Epidermal melanocyte (primary cell): ENCODE measurements at regions not wholly inside any gene's neighbourhood (a gene's known extent, or its start where the extent isn't known, plus 50 kb on each side); places are given as distances from the start of the nearest gene placed in this dataset.

Source experiments
- DNase-seq: peaks from one replicate; pipeline ENCODE4 v3.0.0; 2011; ENCODE audit warnings: low spot score; ENCODE audit not compliant: insufficient read length

DNA sequence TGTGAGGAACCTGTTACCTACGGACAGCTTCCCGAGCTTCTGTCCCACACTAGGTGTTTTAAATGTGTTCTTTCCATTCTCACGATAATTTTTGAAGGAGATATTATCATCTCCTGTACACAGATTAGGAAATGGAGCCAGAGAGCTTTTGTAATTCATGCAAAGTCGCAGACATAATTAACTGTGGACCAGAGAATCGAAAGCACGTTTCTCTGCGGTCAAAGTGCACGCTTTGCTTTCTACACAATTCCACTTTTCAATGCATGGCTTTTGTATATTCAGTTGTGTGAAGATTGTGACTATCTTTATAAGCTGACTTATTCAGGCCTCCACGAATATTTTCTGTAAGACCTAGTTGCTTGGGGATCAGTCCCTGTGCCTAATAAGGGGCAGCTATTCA lies 81.7 kb upstream of the SLC10A2 start:
- DNase-seq: no peak

DNA sequence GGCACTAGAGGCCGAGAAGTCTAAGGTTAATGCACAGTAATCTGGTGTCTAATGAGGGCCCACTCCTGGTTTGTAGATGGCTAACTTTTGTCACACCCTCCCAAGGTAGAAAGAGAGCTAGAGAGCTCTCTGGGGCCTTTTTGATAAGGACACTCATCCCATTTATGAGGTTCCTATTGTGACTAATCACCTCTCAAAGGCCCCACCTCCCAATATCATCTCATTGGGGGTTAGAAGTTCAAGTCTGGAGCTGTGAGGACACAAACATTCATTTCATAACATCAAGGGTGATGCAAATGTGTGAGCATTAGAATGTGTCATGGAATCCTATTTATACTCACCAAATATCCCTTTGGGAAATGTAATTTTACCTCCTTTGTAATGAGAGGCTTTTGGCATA lies 79.2 kb upstream of the SLC10A2 start:
- DNase-seq: no peak

DNA sequence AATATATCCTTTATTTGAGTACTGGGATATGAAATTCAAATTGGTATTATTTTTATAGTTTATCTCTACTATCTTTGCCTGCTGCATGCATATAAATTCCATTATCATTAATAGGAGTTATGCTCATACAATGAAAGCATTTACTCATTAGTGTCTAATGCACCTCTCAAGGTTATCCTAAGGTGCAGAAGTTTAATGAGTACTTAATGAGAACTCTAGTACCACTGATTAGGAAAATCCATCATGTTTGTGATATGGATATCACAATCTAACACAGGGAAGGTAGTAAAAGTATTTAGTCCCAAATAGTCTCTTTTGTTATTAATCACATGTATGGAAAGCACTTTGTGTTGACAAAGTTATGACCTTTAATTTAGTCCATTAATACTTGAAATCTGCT lies 77.2 kb upstream of the SLC10A2 start:
- DNase-seq: no peak

DNA sequence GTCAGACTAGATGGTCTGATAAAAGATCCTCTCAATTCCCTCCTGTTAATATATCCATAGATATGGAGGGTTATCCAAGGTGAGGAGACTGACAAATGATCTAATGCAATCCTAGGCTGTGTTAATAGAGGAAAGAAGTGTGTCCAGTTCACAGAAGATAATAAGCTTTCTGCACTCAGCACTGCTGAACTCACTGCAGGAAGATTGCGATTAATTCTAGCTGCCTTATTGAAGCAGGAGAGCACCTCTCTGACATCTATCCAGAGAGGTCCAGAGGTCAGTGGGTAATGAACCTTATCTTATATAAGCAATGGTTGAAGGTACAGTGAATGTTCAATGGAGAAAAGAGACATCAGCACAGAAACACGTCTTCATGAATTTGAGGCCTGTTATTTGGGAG lies 75.9 kb upstream of the SLC10A2 start:
- no peak for DNase-seq

DNA sequence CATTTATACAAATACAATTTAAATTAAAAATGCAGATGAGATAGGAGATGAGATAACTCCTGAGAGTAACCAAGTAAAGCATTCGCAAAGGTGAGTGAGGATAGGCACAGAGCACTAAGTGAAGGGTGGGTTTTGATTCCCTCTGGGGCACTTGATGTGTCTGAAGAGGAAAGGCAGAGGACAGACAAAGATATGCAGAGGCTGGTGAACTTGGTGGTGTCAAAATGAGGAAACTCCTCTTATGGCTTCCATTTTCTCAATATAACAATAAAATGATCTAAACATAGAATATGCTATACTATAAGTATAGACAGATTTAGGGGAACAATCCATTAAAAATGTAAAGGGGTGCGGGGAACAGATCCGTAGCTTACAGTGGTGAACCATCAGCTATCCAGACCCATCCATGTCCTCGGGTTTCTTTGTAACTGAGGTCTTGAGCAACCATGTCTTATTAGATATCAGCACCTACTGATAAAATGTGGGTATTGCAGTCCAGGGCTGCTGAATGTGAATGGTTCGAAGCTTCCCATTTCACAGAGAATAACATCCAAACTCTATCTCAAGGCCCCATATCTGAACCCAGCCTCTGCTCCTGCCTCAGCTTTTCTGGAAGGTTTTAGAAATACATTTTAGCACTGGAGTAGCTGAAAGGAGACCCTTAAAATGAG lies 73.9 kb upstream of the SLC10A2 start:
- DNase-seq: peak; percentile 46

DNA sequence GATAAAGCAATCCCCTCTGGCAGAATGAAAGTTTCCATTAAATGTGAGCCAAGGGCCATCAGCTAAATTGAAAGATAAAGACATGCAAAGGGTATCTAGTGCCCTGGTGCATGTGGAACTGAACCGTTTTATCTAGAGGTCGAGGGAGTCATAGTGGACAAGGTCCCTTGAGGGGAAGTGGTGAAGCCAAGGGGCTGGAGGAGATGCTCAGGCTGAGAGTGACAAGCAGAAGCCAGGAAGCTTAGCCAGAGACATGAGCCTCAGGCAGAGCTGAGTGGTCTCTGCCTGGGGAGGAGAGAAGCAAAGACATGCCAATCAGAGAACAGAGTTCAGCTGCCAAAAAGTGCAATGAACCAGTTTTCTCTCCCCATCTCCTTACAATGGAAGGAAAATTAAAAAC lies 68.1 kb upstream of the SLC10A2 start:
- no peak for DNase-seq

DNA sequence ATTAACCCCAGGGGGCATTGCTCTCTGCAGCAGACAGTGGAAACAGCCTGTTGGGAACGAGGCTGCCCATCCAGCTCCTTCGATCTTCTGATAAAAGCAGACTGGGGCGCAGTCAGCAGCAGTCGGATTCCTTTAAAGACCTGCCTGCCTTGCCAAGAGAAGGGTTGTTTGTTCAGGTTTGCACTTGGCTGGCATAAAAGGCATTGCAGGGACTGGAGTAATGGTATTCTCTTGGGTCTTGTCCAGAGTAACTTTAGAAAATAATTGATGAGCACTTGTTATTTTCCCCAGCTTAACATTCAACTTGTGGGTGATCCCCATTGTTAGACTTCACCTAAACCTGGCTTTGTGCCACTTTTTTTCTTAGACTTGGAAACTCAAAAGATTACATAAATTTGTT lies 67.3 kb upstream of the SLC10A2 start:
- no peak for DNase-seq

DNA sequence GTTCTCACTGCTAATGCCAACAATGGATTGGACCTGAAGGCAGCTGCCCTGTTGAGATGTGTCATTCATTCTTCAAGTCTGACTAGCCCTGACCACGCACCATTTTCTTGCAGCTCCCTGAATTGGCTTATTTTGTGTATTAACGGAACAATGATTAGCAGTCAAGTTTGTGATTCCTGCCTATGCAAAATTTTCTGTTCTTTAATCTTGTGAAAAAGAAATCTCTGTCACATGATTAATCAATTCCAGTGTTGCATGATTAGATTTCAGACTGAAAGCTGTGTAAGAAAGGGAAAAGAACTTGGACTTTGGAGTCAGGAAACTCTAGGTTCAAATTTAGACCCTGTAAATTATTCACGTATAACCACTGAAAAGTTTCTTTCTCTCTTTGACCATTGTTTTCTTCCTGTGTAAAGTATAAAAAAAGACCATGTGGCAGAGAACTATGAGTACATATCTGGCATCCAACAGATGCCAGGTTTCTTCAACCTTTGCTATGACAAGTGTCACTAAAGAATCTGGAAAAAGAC lies 64.5 kb upstream of the SLC10A2 start:
- no peak for DNase-seq

DNA sequence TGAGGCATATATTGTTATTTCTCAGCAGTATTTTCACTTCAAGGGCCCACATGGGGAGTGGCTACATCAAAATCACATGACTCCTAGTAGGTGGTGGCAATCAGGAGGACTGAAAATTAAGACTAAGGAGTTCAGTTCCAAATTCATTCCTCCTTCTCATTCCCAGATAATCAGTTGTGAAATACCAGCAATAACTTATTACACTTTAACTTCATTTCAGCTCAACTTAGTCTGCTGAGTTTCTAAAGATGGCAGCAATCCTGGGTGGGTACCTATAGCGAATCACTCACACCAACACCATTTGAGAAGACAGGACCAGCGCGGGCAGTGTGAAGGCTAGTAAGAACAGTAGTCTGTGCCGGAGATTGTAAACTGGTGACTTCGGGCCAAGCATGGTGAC lies 63.9 kb upstream of the SLC10A2 start:
- no peak for DNase-seq
